ENCODE measurements at regions not wholly inside any gene's neighbourhood (a gene's known extent, or its start where the extent isn't known, plus 50 kb on each side); places are given as distances from the start of the nearest gene placed in this dataset.

DNA sequence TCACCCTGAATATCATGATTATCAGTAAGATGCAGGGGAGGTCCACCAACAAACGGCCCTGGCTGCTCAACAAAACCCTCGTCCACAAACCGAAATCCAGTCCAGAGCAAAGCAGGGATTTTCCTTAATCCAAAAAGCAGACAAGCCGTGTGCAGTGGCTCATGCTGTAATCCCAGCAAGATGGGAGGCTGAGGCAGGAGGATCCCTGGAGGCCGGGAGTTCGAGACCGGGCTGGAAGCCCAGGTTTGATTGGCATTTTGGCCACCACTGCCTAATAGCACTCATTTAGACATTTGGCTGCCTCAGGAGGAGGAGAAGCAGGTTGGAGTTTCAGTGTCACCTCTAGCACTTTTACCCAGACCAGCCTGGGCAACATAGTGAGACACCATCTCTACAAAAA lies 562.0 kb upstream of the AUTS2 start:
- TF ChIP-seq CTCF (IDR thresholded peaks at IDR 0.05 in 4 of 5, conservative IDR thresholded peaks at IDR 0.05 in 1 of 5) (no peak), POLR2A (IDR thresholded peaks at IDR 0.05) (no peak)

All from gastrocnemius medialis (tissue), 4 donors.